KBM-7 (cell line): ENCODE measurements at regions not wholly inside any gene's neighbourhood (a gene's known extent, or its start where the extent isn't known, plus 50 kb on each side); places are given as distances from the start of the nearest gene placed in this dataset.

Experiments
- DNase-seq: peaks from one replicate; pipeline ENCODE4 v3.0.0-alpha.2; 2015
- in situ Hi-C: fragments of 300-500 bp; cut with MboI; formaldehyde crosslinking; loops from 2 replicates; pipeline ENCODE4 v1.14.3; 2020; ENCODE audit warnings: low sequenced_read_pairs, low pct_unique_long_range_greater_than_20kb, mixed read lengths

GRCh38 chr21:35342440-35342839, 293.3 kb upstream of the RUNX1 start:
- peak; percentile 59 for DNase-seq
- in situ Hi-C loops: no loop called here

GRCh38 chr21:35340273-35340672, 291.2 kb upstream of the RUNX1 start:
- no peak for DNase-seq

GRCh38 chr21:35338881-35339632, 290.0 kb upstream of the RUNX1 start:
- in situ Hi-C loops: no loop called here
- no peak for DNase-seq

More at GRCh38 chr21:35340273-35340672, 291.2 kb upstream of the RUNX1 start:
- in situ Hi-C loops: no loop called here

DNA sequence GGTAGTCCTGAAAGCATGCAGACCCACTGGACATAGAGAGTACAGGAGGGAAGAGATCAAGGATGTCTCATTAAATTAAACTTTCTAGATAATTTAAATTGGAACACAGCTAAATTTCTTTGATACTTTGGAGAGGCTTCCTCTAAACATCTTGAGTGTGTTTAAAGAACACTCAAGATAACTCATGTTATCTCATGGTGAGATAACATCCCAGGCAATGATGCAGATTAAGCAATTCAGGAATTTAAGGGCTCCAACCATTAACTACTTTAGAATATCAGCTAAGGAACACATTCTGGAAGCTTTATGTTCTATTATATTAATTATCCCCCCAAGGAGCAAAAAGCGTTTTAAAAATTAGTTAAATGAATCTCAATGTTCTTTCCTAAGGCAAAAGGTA, 289.2 kb upstream of the RUNX1 start:
- DNase-seq: no peak
- in situ Hi-C loops: no loop called here

- no peak for DNase-seq
- in situ Hi-C loops: no loop called here
Observed at GRCh38 chr21:35337573-35337972, 288.5 kb upstream of the RUNX1 start.

DNA sequence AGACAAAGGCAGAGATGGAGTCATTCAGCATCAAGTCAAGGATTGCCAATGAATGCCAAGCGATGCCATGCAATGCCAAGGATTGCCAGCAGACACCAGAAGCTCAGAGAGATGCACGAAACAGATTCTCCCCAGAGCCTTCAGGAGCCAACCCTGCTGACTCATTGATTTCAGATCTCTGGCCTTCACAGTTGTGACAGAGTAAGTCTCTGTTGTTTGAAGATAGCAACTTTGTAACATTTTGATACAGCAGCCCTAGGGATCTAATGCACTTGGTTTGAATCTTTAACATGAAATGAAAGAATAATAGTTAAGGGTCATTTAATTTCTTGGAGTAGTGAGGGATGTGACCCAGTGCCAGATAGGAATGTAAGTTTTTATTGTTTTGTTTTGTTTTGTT, 287.4 kb upstream of the RUNX1 start:
- DNase-seq: no peak
- in situ Hi-C loops: no loop called here

DNA sequence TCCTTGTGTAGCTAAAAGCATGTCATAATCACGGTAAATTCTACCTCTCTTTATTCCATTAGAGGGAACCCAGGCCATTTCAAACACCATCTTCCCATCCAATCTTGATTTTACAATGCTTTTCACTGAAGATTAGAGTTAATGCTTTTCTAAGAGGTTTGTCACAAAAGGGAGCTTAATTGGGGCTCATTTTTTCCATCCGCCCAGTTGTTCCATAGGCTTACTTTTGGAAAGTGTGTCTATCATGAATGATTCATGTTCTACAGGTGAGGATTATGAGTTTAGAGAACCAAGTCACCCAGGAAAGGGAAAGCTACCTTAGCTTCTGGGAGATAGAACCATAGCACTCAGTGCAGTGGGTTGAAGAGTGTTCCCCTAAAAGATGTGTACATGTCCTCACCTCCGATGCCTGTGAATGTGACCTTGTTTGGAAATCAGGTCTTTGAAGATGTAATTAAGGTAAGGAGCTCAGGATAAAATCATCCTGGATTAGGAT, 286.9 kb upstream of the RUNX1 start:
- DNase-seq: no peak
- in situ Hi-C loops: no loop called here

- in situ Hi-C loops: no loop called here
- DNase-seq: peak; percentile 74
Observed at GRCh38 chr21:35333831-35334618, 284.9 kb upstream of the RUNX1 start.

- DNase-seq: no peak
- in situ Hi-C loops: no loop called here
Observed at GRCh38 chr21:35332841-35333426, 283.8 kb upstream of the RUNX1 start.

GRCh38 chr21:35329940-35330660, 281.0 kb upstream of the RUNX1 start:
- no peak for DNase-seq

DNA sequence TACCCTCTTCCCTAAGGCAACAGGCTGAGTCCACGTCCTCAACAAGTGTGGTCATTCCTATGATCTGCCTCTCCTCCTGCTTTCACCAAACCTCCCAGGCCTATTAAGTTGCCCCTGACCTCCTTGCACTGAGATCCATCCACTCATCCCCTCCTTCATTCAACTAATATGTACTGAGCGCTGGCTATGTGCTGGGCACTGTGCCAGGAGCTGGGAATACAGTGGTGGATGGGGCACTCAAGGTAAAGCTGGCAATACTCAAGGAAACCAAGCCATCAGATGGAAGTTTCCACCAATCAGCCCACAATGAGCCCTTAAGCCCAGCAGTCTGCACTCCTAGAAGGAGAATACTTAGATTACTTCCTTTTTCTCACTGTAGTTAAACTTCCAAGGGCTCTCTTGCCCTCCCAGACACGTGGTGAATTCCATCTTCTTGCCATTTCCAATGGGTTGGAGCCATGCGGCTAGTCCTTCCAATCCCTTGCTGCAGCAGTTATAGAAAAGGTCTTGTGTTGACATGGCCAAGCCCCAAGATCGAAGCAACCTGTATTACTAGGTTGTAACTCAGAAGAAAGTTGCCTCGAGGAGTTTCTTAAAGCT, 279.9 kb upstream of the RUNX1 start:
- peak; percentile 11 for DNase-seq
- in situ Hi-C loops: loop anchor here (10.0 kb wide), 1 partner anchor 56 kb away; no protein-coding TSS in a partner anchor

More at GRCh38 chr21:35329940-35330660, 281.0 kb upstream of the RUNX1 start:
- in situ Hi-C loops: loop anchor here (10.0 kb wide), 1 partner anchor 55 kb away; no protein-coding TSS in a partner anchor

- in situ Hi-C loops: loop anchor here (10.0 kb wide), 1 partner anchor 58 kb away; no protein-coding TSS in a partner anchor
- no peak for DNase-seq
Observed at GRCh38 chr21:35326677-35327076, 277.6 kb upstream of the RUNX1 start.

- in situ Hi-C loops: loop anchor here (10.0 kb wide), 1 partner anchor 59 kb away; no protein-coding TSS in a partner anchor
- DNase-seq: no peak
Observed at GRCh38 chr21:35325953-35326352, 276.9 kb upstream of the RUNX1 start.

DNA sequence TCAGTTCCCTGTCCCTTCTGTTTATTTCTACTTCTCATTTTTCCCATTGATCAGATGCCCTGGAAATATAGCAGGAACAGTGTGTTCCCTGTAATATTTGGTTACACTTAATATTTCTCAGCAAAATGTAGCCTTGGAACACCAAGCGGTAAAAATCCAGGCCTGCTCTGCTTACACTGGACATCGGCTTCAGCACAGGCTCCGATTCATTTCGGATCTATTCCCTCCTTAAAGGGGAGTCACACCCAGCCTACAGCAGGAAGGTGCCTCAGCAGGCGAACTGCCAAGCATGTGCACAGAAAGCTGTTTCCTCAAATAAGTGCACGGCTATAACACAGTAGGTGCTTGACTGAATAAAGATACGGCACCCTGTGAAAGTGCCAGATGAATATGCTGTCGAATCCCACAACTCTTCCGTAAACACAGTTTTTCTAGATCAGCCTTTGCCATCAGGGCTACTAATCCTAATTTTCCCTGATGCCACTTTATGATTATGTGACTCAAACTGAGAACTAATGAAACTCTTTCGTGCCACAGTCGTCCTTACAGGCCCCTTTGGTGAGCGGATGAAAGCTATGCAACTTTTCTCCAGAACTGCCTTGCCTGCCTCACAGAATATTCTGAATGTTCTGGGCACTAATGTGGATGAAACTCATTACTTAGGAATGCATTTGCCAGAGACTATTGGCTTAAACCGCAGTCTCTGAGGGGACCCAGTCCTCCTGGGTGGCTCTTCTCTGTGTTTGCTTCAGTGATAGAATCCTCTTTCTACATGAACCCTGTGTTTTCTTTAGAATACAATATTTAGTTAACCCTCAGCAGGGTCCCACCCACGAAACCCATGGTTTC, 275.5 kb upstream of the RUNX1 start:
- DNase-seq: no peak
- in situ Hi-C loops: loop anchor here (10.0 kb wide), 1 partner anchor 60 kb away; no protein-coding TSS in a partner anchor

DNA sequence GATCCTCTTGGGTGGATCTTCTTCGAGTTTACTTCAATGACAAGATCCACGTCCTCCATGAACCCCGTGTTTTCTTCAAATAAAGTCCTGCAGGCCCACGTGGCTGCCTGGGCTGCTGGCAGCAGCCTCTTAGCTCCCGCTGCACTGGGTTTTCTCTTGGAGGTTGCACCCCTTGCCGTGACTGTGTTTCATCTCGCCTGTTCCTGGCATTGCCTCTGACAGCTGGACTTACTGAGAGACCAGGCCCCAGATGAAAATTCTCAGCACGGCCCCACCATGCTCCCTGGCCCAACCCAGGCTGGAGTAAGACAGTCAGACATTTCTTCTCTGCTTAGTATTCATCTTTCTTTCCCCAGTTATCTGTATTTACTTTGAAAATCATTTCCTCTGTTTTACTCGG, 274.8 kb upstream of the RUNX1 start:
- in situ Hi-C loops: loop anchor here (10.0 kb wide), 1 partner anchor 61 kb away; no protein-coding TSS in a partner anchor
- DNase-seq: no peak

DNA sequence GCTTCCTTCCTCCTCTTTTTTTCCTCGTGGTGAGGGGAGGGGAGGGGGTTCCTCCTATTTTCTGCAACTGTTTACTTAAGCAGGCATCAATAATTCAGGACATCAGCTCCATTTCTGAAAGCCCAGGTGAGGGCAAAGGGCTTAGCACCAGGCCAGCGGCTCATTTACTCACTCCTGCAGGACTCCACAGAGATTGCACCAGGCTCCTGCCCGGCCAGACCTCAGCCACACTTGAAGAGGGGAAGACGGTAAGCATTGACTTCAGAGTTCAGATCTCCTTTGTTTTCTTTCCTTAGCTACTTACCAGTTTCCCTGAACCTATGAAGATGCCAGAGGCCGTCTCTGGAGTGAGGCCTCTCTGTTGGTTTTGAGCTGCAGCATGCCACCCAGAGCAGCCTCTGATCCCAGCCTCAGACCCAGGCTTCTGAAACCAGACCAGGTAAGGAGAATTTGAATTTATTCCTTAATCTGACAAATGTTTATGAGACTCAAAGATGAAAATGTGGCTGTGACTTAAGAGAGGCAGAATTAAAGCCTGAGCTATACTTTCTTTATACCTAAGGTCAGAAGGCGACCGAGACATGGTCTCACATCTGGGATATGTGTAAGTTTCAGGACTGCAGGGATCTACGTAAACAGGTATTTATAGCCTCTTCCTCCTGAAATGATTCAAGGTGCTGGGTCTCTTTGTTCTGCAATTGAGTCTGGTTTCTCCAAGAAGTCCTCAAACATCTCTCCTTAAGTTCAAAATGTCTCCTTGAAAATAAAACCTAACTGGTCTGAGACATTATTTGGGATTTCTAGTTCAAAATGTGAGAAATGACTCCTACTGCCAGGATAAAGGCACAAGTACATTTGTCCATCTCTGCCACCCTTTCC, 272.5 kb upstream of the RUNX1 start:
- DNase-seq: no peak
- in situ Hi-C loops: loop anchor here (10.0 kb wide), 1 partner anchor 63 kb away; no protein-coding TSS in a partner anchor
